IMR-90 (cell line): ENCODE measurements at regions not wholly inside any gene's neighbourhood (a gene's known extent, or its start where the extent isn't known, plus 50 kb on each side); places are given as distances from the start of the nearest gene placed in this dataset.

ENCODE experiments used
- ATAC-seq: fragments of 200-7000 bp; cut with Tn5 transposase; 2 replicates; pipeline ENCODE4 v1.9.1; 2020; ENCODE audit warnings: low read depth, mild to moderate bottlenecking, moderate library complexity
- BruUV-seq: library from RNA; stranded (reverse); fragments of 400-500 nt; replicated peaks from 2 replicates; lab custom pipeline; 2021; lab: Mats Ljungman, UMichigan
- CTCF ChIA-PET: fragments of 300-600 bp; formaldehyde crosslinking; extraction: SDS; loops from one replicate; lab custom pipeline; 2021; ENCODE audit warnings: antibody characterized with exemption; lab: Yijun Ruan, JAX
- POLR2A ChIA-PET: fragments of 300-600 bp; sonication (Branson Sonifier 250); formaldehyde crosslinking; loops from one replicate; lab custom pipeline; 2022; ENCODE audit warnings: antibody characterized with exemption; ENCODE audit not compliant: unreplicated experiment; lab: Charles Lee
- DNase-seq: peaks from one replicate; pipeline ENCODE4 v3.0.0; 2013
- H2AFZ ChIP-seq: replicated peaks from 2 replicates; pipeline ENCODE3; 2013; ENCODE audit warnings: low read length, mild to moderate bottlenecking; ENCODE audit not compliant: poor library complexity
- H2AK5ac ChIP-seq: 2 replicates; pipeline ENCODE4 v1.6.1; 2013; ENCODE audit warnings: low read depth, low read length, inconsistent platforms
- H2AK9ac ChIP-seq: replicated peaks from 2 replicates; pipeline ENCODE3; 2013; ENCODE audit warnings: mild to moderate bottlenecking, low read depth, low read length, moderate library complexity; ENCODE audit not compliant: poor library complexity
- H2BK120ac ChIP-seq: 2 replicates; pipeline ENCODE4 v1.6.1; 2013; ENCODE audit warnings: low read depth, low read length, inconsistent platforms
- H2BK15ac ChIP-seq: 3 replicates; pipeline ENCODE4 v1.6.1; 2013; ENCODE audit warnings: low read depth, low read length, inconsistent platforms
- H2BK20ac ChIP-seq: 2 replicates; pipeline ENCODE4 v1.6.1; 2013; ENCODE audit warnings: low read depth, mild to moderate bottlenecking, inconsistent platforms, low read length, moderate library complexity
- H2BK5ac ChIP-seq: 2 replicates; pipeline ENCODE4 v1.6.1; 2013; ENCODE audit warnings: mild to moderate bottlenecking, low read depth, low read length, inconsistent platforms; ENCODE audit not compliant: poor library complexity, severe bottlenecking
- H3K14ac ChIP-seq: replicated peaks from 2 replicates; pipeline ENCODE4 v1.6.1; 2013; ENCODE audit warnings: low read depth, low read length, inconsistent platforms
- H3K18ac ChIP-seq: 2 replicates; pipeline ENCODE4 v1.6.1; 2013; ENCODE audit warnings: low read depth, low read length, control low read depth
- H3K23ac ChIP-seq: 2 replicates; pipeline ENCODE4 v1.6.1; 2013; ENCODE audit warnings: low read depth, low read length, inconsistent platforms
- H3K27ac ChIP-seq: 2 replicates; pipeline ENCODE4 v1.5.1; 2013; ENCODE audit warnings: mild to moderate bottlenecking, control low read depth, low read length; ENCODE audit not compliant: insufficient read depth
- H3K27me3 ChIP-seq: 2 replicates; pipeline ENCODE4 v1.6.1; 2013; ENCODE audit warnings: low read length; ENCODE audit not compliant: control insufficient read depth, insufficient read depth
- H3K36me3 ChIP-seq: 2 replicates; pipeline ENCODE4 v1.6.1; 2013; ENCODE audit warnings: low read length, mixed read lengths; ENCODE audit not compliant: control insufficient read depth, insufficient read depth
- H3K4ac ChIP-seq: 2 replicates; pipeline ENCODE4 v1.6.1; 2013; ENCODE audit warnings: low read depth, low read length, inconsistent platforms
- H3K4me1 ChIP-seq: 2 replicates; pipeline ENCODE4 v1.6.1; 2013; ENCODE audit warnings: low read length, mixed read lengths; ENCODE audit not compliant: control insufficient read depth, insufficient read depth
- H3K4me2 ChIP-seq: 2 replicates; pipeline ENCODE4 v1.6.1; 2013; ENCODE audit warnings: low read depth, mild to moderate bottlenecking, control low read depth, low read length, moderate library complexity
- H3K4me3 ChIP-seq: 2 replicates; pipeline ENCODE4 v1.5.1; 2013; ENCODE audit warnings: low read depth, mild to moderate bottlenecking, control low read depth, low read length, moderate library complexity; ENCODE audit not compliant: insufficient read depth
- H3K56ac ChIP-seq: 2 replicates; pipeline ENCODE4 v1.6.1; 2013; ENCODE audit warnings: low read length, inconsistent platforms; ENCODE audit not compliant: insufficient read depth; ENCODE audit errors: extremely low read depth
- H3K79me1 ChIP-seq, 2 experiments: 2 replicates each; pipeline ENCODE4 v1.6.1; 2013; ENCODE audit warnings: low read length in 2 of 2, inconsistent platforms in 1 of 2, low read depth in 1 of 2
- H3K9ac ChIP-seq: 2 replicates; pipeline ENCODE4 v1.6.1; 2013; ENCODE audit warnings: low read depth, low read length, control low read depth
- H3K9me1 ChIP-seq: 2 replicates; pipeline ENCODE4 v1.6.1; 2013; ENCODE audit warnings: low read length, inconsistent platforms; ENCODE audit not compliant: insufficient read depth
- H3K9me3 ChIP-seq: 2 replicates; pipeline ENCODE4 v1.6.1; 2013; ENCODE audit warnings: low read length; ENCODE audit not compliant: control insufficient read depth, insufficient read depth
- H4K20me1 ChIP-seq: 2 replicates; pipeline ENCODE4 v1.6.1; 2013; ENCODE audit warnings: low read length, inconsistent platforms; ENCODE audit not compliant: insufficient read depth
- H4K5ac ChIP-seq: 2 replicates; pipeline ENCODE4 v1.6.1; 2013; ENCODE audit warnings: mild to moderate bottlenecking, low read depth, low read length, control low read depth
- H4K8ac ChIP-seq, 2 experiments: 2 replicates each; pipeline ENCODE4 v1.6.1; 2013; ENCODE audit warnings: low read depth in 2 of 2, low read length in 2 of 2, control low read depth in 1 of 2, inconsistent platforms in 1 of 2
- H4K91ac ChIP-seq: 2 replicates; pipeline ENCODE4 v1.6.1; 2013; ENCODE audit warnings: low read depth, low read length, inconsistent platforms; ENCODE audit not compliant: insufficient read depth
- BHLHE40 ChIP-seq: fragments of 150-350 bp; IDR thresholded peaks from 2 replicates; pipeline ENCODE4 v1.6.1; 2016; ENCODE audit warnings: mild to moderate bottlenecking, low read depth, low read length
- CHD1 ChIP-seq: IDR thresholded peaks from 2 replicates; pipeline ENCODE4 v1.6.1; 2012; ENCODE audit warnings: low read depth, low read length, improper control_type of control experiment
- FOS ChIP-seq: fragments of 150-350 bp; IDR thresholded peaks from 2 replicates; pipeline ENCODE4 v1.6.1; 2016; ENCODE audit warnings: low read depth, low read length
- MAFK ChIP-seq: IDR thresholded peaks from 2 replicates; pipeline ENCODE4 v1.6.1; 2012; ENCODE audit warnings: low read depth, low read length, improper control_type of control experiment
- POLR2A ChIP-seq: IDR thresholded peaks from 2 replicates; pipeline ENCODE4 v1.6.1; 2012; ENCODE audit warnings: mild to moderate bottlenecking, low read depth, low read length
- USF2 ChIP-seq: fragments of 150-350 bp; IDR thresholded peaks from 2 replicates; pipeline ENCODE4 v1.6.1; 2017; ENCODE audit warnings: mild to moderate bottlenecking, antibody characterized with exemption, low read length, low read depth
- WGBS, 2 experiments: methylation state at CpG; one replicate each; pipeline versions ENCODE4 v1.1.5 to v1.1.7; 2013; ENCODE audit warnings: missing lambda C conversion rate in 2 of 2; ENCODE audit not compliant: insufficient read length in 1 of 2; ENCODE audit errors: extremely low coverage in 2 of 2; 5-methylcytosine and 5-hydroxymethylcytosine counted together
- dilution Hi-C: fragments of 300-500 bp; cut with HindIII; formaldehyde crosslinking; loops from one replicate; pipeline ENCODE4 v1.14.3; 2018; ENCODE audit warnings: low sequenced_read_pairs; ENCODE audit not compliant: unreplicated experiment
- in situ Hi-C: fragments of 300-500 bp; cut with MboI; formaldehyde crosslinking; loops from 3 replicates; pipeline ENCODE4 v1.14.3; 2019; ENCODE audit warnings: low sequenced_read_pairs, inconsistent platforms, mixed read lengths
- intact Hi-C: fragments of 100-400 bp; cut with micrococcal nuclease; formaldehyde crosslinking; loops from 2 replicates; pipeline ENCODE4 v1.10.0; 2022

DNA sequence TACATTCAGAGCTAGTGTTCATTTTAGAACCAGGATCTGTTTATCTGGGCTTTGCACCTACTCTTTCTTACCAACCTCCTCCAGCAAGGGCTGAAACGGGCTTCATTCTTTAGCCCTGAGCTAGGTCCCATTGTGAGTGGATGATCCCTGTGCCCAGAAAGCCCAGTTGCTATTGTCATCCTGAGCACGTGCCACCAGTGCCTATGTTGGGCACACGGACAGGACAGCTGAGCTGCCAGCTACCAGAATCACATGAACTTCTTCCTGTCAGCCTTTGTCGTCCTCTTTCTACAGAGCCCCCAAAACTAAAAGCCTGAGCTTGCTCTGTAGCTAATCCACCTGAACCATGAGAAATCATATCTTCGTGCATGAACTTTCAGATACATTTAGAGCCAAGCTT is 74.4 kb upstream of the NTM start:
- Histone ChIP-seq H2AFZ (no peak overlapping the region), H3K56ac (no peak overlapping the region), H4K5ac (no peak overlapping the region), H2AK9ac (no peak overlapping the region), H2BK5ac (no peak overlapping the region), H4K20me1 (no peaks in the 10 kb centered on the region), H3K4ac (no peak overlapping the region), H3K9me1 (no peaks in the 10 kb centered on the region), H2AK5ac (no peak overlapping the region), H3K27ac (no peak overlapping the region), H3K4me3 (no peak overlapping the region), H2BK20ac (no peak overlapping the region), H3K9me3 (no peaks in the 10 kb centered on the region), H4K91ac (no peak overlapping the region), H3K27me3 (peaks cover 5% of the 10 kb centered on the region), H3K18ac (no peak overlapping the region), H3K79me1 (no peaks in the 10 kb centered on the region), H3K23ac (no peak overlapping the region), H3K36me3 (no peaks in the 10 kb centered on the region), H2BK120ac (no peak overlapping the region), H3K14ac (no peak overlapping the region), H3K4me2 (no peak overlapping the region), H4K8ac (no peak overlapping the region), H3K9ac (no peak overlapping the region), H2BK15ac (no peak overlapping the region), H3K4me1 (no peaks in the 10 kb centered on the region)
- intact Hi-C loops: no loop called here
- DNase-seq: no peak
- ChIA-PET POLR2A (no interaction called here), CTCF (no interaction called here)
- TF ChIP-seq MAFK (no peak), POLR2A (no peak), BHLHE40 (no peak), FOS (no peak), CHD1 (no peak), USF2 (no peak)
- in situ Hi-C loops: no loop called here
- WGBS, 2 experiments: 50% methylated on average over 2 of the region's 5 CpGs; no CpG with 5 or more reads in 1 of the 2 experiments
- no TSS peak for BruUV-seq
- dilution Hi-C loops: no loop called here
- no peak for ATAC-seq
